NOMO-1 (cell line): ENCODE measurements at regions not wholly inside any gene's neighbourhood (a gene's known extent, or its start where the extent isn't known, plus 50 kb on each side); places are given as distances from the start of the nearest gene placed in this dataset.

Experiments used
- DNase-seq, 2 experiments: peaks; one replicate each; lab custom pipeline; 2025; ENCODE audit not compliant: unreplicated experiment in 2 of 2; lab: John Stamatoyannopoulos, UW

- no peak for DNase-seq
Observed at GRCh38 chr7:41060796-41061195, 642.1 kb downstream of the INHBA start.

- DNase-seq: no peak
Observed at GRCh38 chr7:41059796-41060195, 643.1 kb downstream of the INHBA start.

- no peak for DNase-seq
Observed at GRCh38 chr7:41058986-41059741, 643.7 kb downstream of the INHBA start.

GRCh38 chr7:41054960-41055661 lies 647.8 kb downstream of the INHBA start:
- no peak for DNase-seq

GRCh38 chr7:41053820-41054219 lies 649.1 kb downstream of the INHBA start:
- DNase-seq: no peak

- no peak for DNase-seq
Observed at GRCh38 chr7:41052736-41053135, 650.2 kb downstream of the INHBA start.

- no peak for DNase-seq
Observed at GRCh38 chr7:41052201-41052600, 650.7 kb downstream of the INHBA start.

- no peak for DNase-seq
Observed at GRCh38 chr7:41051535-41051934, 651.4 kb downstream of the INHBA start.

DNA sequence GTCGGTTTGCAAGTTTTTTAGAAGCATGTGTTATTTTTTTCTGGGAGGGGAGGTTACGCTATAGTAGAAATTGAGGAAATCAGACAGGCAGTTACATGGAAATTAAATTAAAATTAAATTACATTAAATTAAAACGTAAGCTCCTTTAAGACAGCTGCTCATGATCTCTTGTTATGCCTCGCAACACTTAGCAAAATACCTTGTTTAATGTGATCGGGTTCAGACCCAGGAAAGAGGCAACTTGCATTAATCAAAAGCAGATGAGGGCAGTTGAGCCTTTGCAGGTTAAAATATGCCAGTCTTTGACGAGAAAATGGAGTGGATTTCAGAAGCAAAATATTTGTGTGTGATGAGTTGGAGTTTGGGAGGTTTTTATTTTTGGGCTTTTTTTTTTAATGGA lies 651.8 kb downstream of the INHBA start:
- no peak for DNase-seq

- DNase-seq: no peak
Observed at GRCh38 chr7:41048771-41049170, 654.1 kb downstream of the INHBA start.

GRCh38 chr7:41047789-41048191 lies 655.1 kb downstream of the INHBA start:
- DNase-seq: no peak

- no peak for DNase-seq
Observed at GRCh38 chr7:41047211-41047610, 655.7 kb downstream of the INHBA start.

- no peak for DNase-seq
Observed at GRCh38 chr7:41046776-41047175, 656.1 kb downstream of the INHBA start.

GRCh38 chr7:41046221-41046761 lies 656.6 kb downstream of the INHBA start:
- DNase-seq: no peak

DNA sequence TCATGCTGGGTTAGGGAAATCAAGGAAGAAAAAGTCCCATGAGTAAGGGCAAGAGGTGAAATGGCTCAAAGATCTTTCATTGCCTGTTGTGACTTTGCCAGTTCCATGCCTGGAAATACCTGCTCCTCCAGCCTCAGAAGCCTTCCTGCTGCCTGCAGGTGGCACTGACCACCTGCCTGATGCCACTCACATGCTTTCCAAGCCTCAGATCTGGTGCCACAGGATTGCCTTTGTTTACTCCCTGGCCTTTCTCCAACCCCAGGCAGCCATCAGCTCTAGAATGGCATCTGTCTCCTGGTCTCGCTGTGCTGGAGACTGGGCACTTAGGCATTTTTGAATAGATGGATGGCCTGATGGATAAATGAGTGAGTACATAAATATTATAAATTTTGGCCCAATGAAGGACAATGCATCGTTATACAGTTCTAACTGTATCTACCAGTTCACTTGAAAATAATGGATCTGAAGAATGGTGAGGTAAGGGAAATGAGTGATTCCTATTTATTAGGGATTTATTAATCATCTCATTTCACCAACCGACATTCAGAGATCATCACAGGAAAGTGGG lies 657.2 kb downstream of the INHBA start:
- no peak for DNase-seq

DNA sequence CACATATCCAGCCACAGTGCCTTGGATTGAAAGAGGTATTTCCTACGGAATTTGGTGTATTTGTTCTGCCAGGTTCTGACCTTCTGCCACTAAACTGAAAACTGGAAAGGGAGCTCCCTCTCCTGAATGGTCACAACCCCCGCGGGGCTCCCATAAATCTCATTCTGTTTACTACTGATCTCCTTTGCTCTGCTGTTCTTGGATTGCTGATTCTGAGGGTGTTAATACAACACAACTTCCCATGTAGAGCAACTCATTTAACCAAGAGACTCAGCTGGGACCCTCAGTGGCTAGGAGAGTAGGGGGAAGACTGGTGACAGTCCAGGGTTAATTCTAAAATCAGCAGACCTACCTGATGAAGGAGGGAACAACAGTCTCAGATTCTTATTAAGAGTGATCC lies 662.9 kb downstream of the INHBA start:
- no peak for DNase-seq

DNA sequence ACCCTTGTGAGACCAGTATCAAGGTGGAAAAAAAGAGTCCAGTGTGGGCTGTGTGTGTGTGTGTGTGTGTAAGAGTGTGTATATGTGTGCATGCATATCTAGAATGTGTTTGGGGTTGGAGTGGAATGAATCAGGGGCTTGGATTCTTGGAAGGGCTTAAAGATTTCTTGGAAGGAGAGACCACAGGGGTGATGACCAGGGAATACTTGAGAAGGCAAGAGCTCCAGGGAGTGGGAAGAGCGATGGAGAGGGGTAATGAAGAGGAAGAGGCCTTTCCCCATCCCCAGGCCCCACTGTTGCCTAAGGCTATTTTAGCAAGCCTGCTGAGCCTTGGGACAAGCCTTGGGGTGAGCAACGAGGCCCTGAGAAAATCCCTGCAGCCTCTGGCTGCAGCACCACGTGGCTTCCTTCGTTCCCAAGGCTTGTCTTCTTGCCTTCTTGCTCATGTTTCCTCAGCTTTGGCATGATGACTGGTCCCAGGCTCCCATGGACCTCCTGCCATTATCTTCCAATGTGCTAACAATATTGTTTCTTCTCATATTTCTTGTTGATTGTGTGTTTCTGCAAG lies 663.4 kb downstream of the INHBA start:
- DNase-seq: no peak

GRCh38 chr7:41038211-41038610 lies 664.7 kb downstream of the INHBA start:
- DNase-seq: no peak

- DNase-seq: no peak
Observed at GRCh38 chr7:41037691-41038090, 665.2 kb downstream of the INHBA start.

DNA sequence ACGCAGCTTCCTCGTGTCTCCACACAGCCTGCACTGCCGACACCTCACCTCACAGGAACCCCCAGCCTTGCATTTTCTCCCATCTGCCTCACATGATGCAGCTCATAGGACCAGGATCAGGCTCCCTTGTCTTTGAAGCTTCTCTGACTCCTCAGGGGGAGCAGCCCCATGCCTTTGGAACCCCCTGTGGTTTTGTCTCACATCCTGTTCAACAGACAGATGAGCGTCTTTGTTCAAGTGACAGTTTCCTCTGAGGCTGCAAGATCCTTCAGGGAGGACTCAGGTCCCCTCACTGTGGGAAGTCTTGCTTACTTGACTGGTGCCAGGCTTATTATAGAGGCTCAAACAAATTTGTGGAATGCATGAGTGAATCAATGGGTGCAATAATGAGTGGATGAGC lies 667.1 kb downstream of the INHBA start:
- no peak for DNase-seq

- DNase-seq: no peak
Observed at GRCh38 chr7:41033500-41033899, 669.4 kb downstream of the INHBA start.
